Heart right ventricle (tissue), 16 donors: ENCODE measurements at regions not wholly inside any gene's neighbourhood (a gene's known extent, or its start where the extent isn't known, plus 50 kb on each side); places are given as distances from the start of the nearest gene placed in this dataset.
"Not testable (repeated sequence)": the region's sequence is repeated elsewhere in the genome, so short reads cannot be mapped to it uniquely, and the experiment has no call there.

Source experiments
- ATAC-seq, 8 donors: fragments of 200-7000 bp; cut with Tn5 transposase; one replicate each; pipeline ENCODE4 v1.9.1; 2020; ENCODE audit warnings: mild to moderate bottlenecking in 8 of 8, moderate library complexity in 8 of 8, moderate number of reproducible peaks in 1 of 8
- DNase-seq, 2 donors: peaks; one replicate each; pipeline ENCODE4 v3.0.0-alpha.2; 2020
- H3K27ac ChIP-seq, 10 donors: fragments of 200-600 bp; sonication (generic) in 2 of 10; one replicate each; pipeline versions ENCODE4 v1.5.0 to v1.8.0; 2020 to 2022; ENCODE audit warnings: mild to moderate bottlenecking in 3 of 10
- H3K27me3 ChIP-seq, 7 donors: fragments of 200-600 bp; one replicate each; pipeline ENCODE4 v1.8.0; 2021 to 2022; ENCODE audit warnings: mild to moderate bottlenecking in 2 of 7
- H3K36me3 ChIP-seq, 9 donors: fragments of 200-600 bp; sonication (generic) in 1 of 9; one replicate each; pipeline versions ENCODE4 v1.5.0 to v1.8.0; 2020 to 2022; ENCODE audit warnings: mild to moderate bottlenecking in 2 of 9
- H3K4me1 ChIP-seq, 9 donors: fragments of 200-600 bp; sonication (generic) in 1 of 9; one replicate each; pipeline versions ENCODE4 v1.5.0 to v1.8.0; 2020 to 2022; ENCODE audit warnings: mild to moderate bottlenecking in 4 of 9
- H3K4me3 ChIP-seq, 10 donors: fragments of 200-600 bp; sonication (generic) in 2 of 10; one replicate each; pipeline versions ENCODE4 v1.5.0 to v1.8.0; 2020 to 2022; ENCODE audit warnings: mild to moderate bottlenecking in 7 of 10, moderate library complexity in 2 of 10
- H3K9me3 ChIP-seq, 11 donors: fragments of 200-600 bp in 10 of 11; sonication (generic) in 2 of 11; one replicate each; pipeline versions ENCODE4 v1.5.0 to v1.8.0; 2013 to 2022; ENCODE audit warnings: mild to moderate bottlenecking in 2 of 11, control low read depth in 1 of 11, moderate library complexity in 1 of 11
- WGBS, 2 donors: extraction: QIAGEN DNeasy Blood & Tissue Kit; methylation state at CpG; one replicate each; pipeline ENCODE4 v1.1.7; 2013; ENCODE audit warnings: inconsistent platforms in 1 of 2; 5-methylcytosine and 5-hydroxymethylcytosine counted together
- intact Hi-C, 10 donors: fragments of 100-400 bp; cut with DNase I; formaldehyde crosslinking; loops; one replicate each; pipeline versions ENCODE4 v1.11.1 to v1.14.2; 2022
- TF ChIP-seq, protein P1 (sequence below), 9 donors: fragments of 200-600 bp; sonication (generic) in 2 of 9; IDR thresholded peaks; one replicate each; pipeline versions ENCODE4 v1.5.0 to v1.8.0; 2021 to 2022; ENCODE audit warnings: antibody characterized with exemption in 9 of 9, mild to moderate bottlenecking in 5 of 9, moderate library complexity in 1 of 9
- donor health status: Arrhythmogenic right ventricular cardiomyopathy.
- donor health status: ischemic (EF 13 %, LVEDD 7.1; RV severe dilation, severe dysfunction).
- donor health status: healthy with polysubstance abuse.
- donor health status: DM: no; HTN: yes; CAD: no.
- donor health status: DM: no; HTN: no; CAD: no.
- donor health status: ischemic (EF 25% LVEDD 6.9; RV normal size, moderate dysfunction).
- donor health status: ischemic (EF 25% LVEDD 5.7; RV mildly dilated, moderate dysfunction).
- donor health status: healthy.
- donor health status: DM: yes; HTN: yes; CAD: no.
- donor health status: Ischemic cardiomyopathy.
- donor health status: ischemic (EF 35%, LVEDD 5.7; RV mildly dilated, moderate dysfunction).
- donor health status: nonischemic (EF 11% LVEDD 7.7; RV severe dilation, severe dysfunction).
- donor health status: DM: yes; HTN: yes; CAD: no.
- donor health status: PGD.
- donor health status: ischemic (EF 29% LVEDD 5.4; RV normal size, mild dysfunction).
- donor health status: nonischemic (EF 23%, LVEDD 6.1; RV moderate dilation, normal function).

DNA sequence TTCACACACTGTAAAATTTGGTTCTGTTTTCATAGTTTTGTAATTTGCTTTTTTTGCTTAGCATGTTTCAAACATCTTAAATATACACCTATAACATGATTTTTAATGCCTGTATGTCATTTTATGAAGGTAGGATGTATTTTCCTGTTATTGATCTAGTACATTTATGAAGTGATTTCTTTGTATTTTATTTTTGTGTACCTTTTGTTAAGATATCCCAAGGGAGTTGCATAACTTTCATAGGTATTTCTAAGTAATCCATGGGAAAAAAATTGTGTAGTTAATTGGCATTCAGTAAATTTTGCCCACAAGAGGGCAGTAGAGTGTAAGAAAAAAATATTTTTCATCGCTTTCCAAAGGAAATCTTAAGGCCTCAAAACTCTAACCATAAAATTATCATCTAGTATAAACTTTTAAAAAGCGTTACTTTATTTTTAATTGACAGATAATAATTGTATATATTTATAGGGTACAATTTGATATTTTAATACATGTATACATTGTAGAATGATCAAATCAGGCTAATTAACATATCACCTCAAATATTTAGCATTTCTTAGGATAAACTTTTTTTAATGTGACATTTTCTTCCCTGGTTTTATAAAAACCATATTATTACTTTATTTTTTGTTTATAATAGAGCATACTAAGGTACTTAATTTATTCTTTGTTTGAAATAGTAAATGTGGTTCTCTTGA is 62.8 kb upstream of the ARL17B start:
- WGBS, 2 donors: no CpG with 5 or more reads among the region's 2 CpGs
- H3K27ac ChIP-seq, H3K9me3 ChIP-seq, H3K27me3 ChIP-seq, H3K36me3 ChIP-seq, intact Hi-C loops, H3K4me3 ChIP-seq, H3K4me1 ChIP-seq, DNase-seq, ATAC-seq: not testable (repeated sequence)
- TF ChIP-seq, protein P1, sequence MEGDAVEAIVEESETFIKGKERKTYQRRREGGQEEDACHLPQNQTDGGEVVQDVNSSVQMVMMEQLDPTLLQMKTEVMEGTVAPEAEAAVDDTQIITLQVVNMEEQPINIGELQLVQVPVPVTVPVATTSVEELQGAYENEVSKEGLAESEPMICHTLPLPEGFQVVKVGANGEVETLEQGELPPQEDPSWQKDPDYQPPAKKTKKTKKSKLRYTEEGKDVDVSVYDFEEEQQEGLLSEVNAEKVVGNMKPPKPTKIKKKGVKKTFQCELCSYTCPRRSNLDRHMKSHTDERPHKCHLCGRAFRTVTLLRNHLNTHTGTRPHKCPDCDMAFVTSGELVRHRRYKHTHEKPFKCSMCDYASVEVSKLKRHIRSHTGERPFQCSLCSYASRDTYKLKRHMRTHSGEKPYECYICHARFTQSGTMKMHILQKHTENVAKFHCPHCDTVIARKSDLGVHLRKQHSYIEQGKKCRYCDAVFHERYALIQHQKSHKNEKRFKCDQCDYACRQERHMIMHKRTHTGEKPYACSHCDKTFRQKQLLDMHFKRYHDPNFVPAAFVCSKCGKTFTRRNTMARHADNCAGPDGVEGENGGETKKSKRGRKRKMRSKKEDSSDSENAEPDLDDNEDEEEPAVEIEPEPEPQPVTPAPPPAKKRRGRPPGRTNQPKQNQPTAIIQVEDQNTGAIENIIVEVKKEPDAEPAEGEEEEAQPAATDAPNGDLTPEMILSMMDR (IDR thresholded peaks at IDR 0.05): peak in 7 of 9 donors; percentile 18 to 44 (median 34)

DNA sequence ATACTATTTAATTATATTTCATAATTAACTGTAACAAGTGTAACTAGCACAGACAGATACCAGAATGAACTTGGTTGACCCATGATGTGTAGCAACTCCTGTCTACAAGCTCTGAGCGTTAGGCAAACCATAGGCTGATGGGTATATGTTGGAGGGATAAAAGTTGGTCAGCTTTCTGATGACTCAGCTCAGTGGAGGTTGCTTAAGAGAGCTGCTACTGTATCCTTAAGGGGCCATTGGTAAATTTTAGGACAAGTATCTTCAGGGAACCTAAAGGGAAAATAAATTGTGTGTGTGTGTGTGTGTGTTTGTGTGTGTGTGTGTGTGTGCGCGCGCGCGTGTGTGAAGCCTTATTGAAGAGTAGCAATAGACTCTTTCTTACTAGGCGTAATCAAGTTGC is 56.3 kb upstream of the ARL17B start:
- H3K4me1 ChIP-seq, ATAC-seq, DNase-seq, H3K36me3 ChIP-seq, H3K27me3 ChIP-seq, H3K27ac ChIP-seq, H3K9me3 ChIP-seq, intact Hi-C loops, H3K4me3 ChIP-seq: not testable (repeated sequence)
- 99 to 100% methylated on average over 1 to 6 of the region's 7 CpGs for WGBS, 2 donors

DNA sequence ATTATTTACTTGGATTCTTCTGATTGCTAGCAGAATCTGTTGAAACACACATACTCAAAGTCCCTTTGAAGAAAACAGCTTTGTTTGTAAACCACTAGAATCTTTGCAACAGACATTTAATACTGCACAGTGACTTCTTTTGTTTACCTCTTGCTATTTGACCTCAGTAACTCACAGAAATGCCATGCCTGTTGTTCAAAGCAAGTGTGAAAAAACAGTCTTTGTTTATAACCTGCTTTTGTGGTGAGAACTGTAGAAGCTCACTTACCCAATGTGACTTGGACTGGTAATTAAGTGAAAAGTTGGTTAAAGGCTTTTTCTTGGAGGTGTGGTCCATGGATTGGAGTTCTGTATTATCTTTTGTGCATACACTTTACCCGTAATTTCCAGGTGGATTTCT is 55.7 kb upstream of the ARL17B start:
- H3K9me3 ChIP-seq, H3K27me3 ChIP-seq, intact Hi-C loops, DNase-seq, H3K4me1 ChIP-seq, H3K4me3 ChIP-seq, ATAC-seq, H3K36me3 ChIP-seq, H3K27ac ChIP-seq: not testable (repeated sequence)
- WGBS, 2 donors: 94% methylated on average over 1 of the region's 1 CpG; no CpG with 5 or more reads in 1 of the 2 donors

DNA sequence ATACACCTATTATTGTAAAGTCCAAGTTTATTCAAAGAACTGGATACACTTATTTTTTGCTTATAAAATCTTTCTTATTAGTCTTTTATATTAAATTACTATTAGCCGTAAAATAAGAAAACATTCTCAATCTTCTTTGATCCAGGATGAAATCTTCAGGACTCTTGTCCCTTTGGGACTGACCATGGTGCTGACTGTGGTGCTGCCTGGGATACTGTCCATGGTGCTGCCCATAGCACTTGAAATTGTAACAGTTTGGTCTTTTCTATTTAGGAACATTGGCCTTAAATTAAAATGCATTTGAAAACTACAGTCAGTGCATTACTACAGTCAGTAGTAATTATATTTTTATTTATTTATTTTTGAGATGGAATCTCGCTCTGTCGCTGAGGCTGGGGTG is 53.0 kb upstream of the ARL17B start:
- H3K36me3 ChIP-seq, H3K4me1 ChIP-seq, H3K27me3 ChIP-seq, H3K9me3 ChIP-seq, intact Hi-C loops, H3K27ac ChIP-seq, H3K4me3 ChIP-seq, DNase-seq: not testable (repeated sequence)
- peak in 1 of 8 donors; percentile 72 for ATAC-seq
- WGBS, 2 donors: no CpG with 5 or more reads among the region's 3 CpGs

DNA sequence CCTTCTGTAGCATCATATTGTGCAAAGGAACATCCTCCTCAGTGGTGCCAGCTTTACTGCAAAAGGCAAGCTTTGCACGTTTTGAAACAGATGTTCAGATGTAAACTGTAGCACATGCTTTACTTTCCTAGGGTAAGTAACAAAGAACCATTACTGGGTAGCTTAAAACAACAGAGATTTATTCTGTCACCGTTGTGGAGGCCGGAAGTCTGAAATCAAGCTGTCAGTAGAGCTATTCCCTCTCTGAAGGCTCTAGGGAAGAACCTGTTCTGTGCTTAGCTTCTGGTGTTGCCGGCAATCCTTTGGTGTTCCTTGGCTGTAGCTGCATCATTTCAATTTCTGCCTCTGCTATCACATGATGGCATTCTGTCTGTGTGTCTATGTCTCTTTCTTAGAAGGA is 50.6 kb upstream of the ARL17B start:
- H3K9me3 ChIP-seq, intact Hi-C loops, H3K27me3 ChIP-seq, DNase-seq, H3K27ac ChIP-seq, H3K36me3 ChIP-seq, H3K4me3 ChIP-seq, ATAC-seq, H3K4me1 ChIP-seq: not testable (repeated sequence)
- WGBS, 2 donors: 95 to 97% methylated on average over 2 to 3 of the region's 4 CpGs

DNA sequence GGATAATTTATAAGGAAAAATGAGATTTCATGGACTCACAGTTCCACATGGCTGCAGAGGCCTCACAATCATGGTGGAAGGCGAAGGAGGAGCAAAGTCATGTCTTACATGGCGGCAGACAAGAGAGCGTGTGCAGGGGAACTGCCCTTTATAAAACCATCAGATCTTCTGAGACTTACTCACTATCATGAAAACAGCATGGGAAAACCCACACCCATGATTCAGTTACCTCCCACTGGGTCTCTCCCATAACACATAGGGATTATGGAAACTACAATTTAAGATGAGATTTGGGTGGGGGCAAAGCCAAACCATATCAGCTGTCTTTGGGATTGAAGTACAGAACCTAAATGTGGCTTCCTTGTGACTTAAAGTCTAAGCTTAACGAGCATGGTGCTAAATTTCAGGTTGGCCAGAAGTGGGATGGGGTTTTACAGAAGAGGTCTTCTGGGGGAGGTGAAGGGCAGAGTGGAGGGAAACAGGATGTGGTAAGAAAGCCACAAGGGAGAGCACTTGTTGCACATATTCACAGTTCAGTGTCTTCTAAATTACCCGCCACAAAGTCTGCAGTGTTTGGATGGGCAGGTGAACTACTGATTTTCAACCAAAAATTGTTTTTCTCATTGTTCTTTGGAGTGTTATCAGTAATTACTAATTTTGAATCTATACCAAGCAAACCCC is 49.7 kb upstream of the ARL17B start:
- not testable (repeated sequence) for H3K36me3 ChIP-seq, ATAC-seq, DNase-seq

More for the DNA sequence above, 49.7 kb upstream of the ARL17B start:
- no CpG with 5 or more reads among the region's 5 CpGs for WGBS, 2 donors
- H3K9me3 ChIP-seq, H3K27me3 ChIP-seq, H3K27ac ChIP-seq, H3K4me3 ChIP-seq, H3K4me1 ChIP-seq, intact Hi-C loops: not testable (repeated sequence)
